NCI-H345 treated with DMSO at 0.1 percent for 48 hours (cell line): ENCODE measurements at regions not wholly inside any gene's neighbourhood (a gene's known extent, or its start where the extent isn't known, plus 50 kb on each side); places are given as distances from the start of the nearest gene placed in this dataset.

Source experiments
- DNase-seq: peaks from one replicate; lab custom pipeline; 2025; ENCODE audit not compliant: unreplicated experiment; lab: John Stamatoyannopoulos, UW

DNA sequence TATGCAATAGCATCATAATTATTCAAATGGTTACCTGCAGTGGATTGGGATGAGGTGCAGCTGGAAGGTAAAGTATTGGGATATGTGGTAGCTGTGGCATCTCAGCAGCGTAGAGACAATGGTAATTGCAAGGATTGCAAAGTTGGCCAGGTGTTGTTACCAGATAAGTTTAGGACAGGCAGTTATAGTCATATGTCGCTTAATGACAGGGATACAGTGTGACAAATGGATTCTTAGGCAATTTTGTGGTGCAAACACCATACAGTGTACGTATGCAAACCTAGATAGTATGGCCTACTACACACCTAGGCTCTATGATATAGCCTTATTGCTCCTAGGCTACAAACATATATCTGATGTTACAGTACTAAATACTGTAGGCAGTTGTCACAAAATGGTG, 163.5 kb upstream of the LYZL2 start:
- no peak for DNase-seq

DNA sequence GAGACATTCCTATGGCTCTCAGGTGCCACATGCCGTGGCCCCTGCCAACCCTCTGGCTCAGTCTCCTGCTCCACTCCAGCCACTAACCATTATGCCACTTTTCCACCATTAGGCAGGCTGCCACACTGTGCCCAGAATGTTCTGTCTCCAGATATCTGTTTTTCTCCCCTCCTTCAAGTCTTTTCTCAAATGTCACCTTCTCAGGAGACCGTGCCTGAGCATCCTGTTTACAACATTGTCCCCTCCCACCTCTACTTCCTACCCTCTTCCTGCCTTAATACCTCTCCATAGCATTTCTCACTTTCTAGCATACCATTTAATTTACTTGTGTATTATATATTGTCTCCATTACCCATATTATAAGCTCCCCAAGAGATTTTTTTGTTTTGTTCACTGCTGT, 162.5 kb upstream of the LYZL2 start:
- DNase-seq, result no peak

DNA sequence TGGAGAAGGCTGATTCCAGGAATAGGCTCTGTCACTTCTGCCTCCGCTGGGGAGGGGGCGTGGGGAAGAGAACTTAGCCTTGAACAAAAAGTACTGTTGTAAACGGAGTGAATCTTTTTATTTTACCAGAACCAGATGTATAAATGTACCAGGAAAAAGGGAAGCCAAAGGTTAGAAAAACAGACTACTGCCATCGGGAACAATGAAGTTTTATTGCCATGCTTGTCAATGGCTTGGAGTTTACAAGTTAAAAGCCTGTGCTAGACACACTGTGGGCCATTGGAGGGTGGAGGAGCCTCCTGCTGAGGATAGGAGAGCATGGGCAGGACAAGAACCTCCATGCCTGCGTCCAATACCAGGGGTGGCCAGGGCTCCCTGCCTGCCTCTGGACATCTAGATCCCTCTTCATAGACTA, 161.7 kb upstream of the LYZL2 start:
- no peak for DNase-seq

DNA sequence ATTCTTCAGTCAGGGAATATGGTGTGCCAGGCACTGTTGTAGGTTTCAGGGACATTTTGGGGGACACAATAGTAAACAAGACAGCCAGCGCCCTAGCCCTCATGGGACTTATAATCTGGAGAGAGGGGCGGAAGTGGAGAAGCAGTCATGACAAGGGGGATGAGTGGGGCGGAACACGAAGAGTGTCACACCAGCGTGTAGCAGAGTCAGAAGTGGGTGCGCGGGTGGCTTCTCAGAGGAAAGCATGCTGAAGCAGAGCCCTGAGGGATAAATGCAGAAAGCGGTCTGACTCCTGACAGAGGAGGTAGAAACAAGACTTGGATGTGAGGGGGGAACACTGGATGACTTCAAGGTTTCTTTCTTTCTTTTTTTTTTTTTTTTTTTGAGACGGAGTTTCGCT, 160.3 kb upstream of the LYZL2 start:
- no peak for DNase-seq

DNA sequence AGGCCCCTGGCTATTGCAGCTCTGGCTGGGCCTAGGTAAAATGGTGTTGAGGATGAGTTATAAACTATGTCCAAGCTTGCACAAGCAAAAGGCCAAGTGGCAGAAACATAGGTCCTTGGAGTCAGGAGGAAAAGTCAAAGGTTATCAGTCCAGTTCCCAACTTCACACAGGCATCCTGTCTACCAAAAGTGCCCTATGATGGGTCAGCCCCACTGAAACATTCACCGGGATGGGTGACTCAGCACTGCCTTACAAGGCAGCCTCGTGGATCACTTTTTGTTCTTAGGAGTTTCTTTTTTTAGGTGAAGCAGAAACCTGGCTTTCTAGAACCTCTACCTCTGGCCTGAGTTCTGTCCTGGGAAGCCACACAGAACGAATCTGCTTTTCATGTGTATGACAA, 158.8 kb upstream of the LYZL2 start:
- no peak for DNase-seq

DNA sequence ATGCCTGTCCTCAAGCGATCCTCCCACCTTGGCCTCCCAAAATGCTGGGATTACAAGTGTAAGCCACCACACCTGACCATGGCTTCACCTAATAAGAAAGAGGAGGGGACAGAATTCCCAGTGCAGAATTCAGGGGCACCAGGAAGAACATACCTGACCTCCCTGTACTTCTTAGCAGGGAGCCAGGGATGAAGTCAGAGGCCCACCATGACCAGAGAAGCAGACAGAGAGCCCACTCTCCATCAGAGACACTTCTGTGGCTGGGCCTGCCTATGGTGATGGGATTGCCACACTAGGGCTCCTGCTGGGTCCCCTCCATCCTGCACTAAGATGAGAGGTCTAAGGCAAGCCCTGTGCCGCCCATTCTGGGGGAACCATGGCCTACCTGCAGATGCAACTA, 157.4 kb upstream of the LYZL2 start:
- DNase-seq, result no peak

DNA sequence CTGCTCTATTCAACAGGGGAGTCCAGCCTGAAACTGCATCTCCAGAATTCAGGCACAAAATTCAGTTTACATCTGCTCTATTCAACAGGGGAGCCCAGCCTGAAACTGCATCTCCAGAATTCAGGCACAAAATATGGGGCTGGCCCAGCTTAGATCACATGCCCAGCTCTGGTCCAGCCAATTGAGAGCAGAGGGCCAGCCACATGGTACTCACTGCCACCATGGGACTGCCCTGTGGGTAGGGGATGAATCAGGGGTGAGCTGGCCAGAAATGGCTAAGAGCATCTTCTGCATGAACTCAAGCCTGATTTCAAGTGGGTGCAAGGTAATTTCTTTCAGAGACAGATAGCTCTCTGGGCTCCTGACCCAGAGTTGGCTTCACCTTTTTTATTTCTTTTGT, 156.6 kb upstream of the LYZL2 start:
- DNase-seq, result no peak

DNA sequence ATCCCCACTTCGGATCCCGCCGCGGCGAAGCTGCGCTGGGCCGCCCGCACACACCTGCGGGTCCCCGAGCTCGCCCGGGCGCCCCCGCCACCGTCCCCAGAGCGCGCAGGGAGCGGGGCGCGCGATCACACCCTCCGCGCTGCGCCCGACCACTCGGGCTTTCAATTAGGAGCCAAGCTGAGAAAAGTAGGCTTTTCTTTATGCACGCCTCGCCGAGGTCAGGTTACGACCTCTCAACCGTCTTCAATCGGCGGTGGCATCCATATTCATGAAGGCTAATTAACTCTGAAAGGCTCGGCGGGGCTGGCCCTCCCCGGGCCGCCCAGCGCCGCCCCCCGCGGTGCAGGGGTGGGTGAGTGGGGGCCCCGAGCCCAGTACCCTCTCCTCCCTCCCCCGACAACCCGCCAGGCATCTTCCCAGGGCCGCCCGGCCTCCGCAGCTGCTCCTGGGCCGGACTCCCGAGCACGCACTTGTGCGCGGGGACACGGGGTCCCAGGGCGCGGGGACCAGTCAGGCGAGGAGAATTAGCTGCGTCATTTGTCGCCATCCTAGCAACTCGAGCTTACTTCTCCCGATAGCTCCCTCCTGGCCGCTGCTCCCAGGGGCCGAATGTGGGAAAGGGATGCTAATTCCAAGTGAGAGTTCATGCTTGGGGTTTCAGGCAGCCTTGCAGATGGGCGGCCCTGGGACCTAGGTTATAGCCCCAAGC, 155.5 kb upstream of the LYZL2 start:
- DNase-seq, result peak; percentile 7

DNA sequence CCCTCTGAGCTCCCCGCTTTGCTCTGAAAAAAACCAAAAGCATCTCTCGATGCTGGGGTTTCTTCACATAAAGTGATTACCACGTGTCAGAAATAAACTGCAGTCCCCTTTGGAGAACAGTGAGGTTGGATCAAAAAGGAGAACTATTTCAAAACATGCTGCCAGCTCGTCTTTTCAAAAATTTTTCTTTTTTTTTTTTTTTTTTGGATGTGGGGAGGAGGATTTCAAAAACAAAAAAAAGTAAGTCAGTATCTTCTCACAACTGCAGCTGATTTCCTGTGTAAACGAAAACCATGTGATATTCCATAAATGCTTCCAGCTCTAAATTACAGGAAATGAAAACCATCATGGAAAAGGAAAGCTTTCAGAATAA, 155.0 kb upstream of the LYZL2 start:
- DNase-seq, result no peak

DNA sequence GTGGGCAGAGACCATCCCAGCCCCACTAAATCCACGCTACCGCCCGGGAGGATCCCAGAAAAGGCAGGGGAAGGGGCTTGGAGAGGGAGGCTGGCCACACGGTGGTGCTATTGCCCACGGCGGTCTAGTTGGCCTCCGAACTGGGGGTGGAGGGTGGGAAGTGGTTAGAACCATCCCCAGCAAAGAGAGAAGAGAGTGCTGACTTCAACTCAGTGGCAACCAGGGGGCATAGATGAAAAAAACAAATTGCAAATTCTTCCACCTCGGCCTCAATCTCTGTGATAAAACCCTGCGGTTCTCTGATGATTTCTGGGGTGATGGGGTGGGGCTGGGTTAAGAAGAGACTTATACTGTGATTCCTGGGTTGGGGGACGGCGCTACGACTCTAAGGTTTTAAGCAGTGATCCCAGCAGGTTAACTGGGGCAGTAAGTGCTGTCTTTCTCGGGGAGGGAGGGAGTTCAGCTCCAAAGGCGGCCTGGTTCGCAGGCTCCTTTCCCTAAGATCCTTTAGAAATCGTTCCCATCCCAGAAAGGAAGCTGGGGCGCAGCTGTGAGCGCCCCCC, 154.5 kb upstream of the LYZL2 start:
- peak; percentile 46 for DNase-seq

DNA sequence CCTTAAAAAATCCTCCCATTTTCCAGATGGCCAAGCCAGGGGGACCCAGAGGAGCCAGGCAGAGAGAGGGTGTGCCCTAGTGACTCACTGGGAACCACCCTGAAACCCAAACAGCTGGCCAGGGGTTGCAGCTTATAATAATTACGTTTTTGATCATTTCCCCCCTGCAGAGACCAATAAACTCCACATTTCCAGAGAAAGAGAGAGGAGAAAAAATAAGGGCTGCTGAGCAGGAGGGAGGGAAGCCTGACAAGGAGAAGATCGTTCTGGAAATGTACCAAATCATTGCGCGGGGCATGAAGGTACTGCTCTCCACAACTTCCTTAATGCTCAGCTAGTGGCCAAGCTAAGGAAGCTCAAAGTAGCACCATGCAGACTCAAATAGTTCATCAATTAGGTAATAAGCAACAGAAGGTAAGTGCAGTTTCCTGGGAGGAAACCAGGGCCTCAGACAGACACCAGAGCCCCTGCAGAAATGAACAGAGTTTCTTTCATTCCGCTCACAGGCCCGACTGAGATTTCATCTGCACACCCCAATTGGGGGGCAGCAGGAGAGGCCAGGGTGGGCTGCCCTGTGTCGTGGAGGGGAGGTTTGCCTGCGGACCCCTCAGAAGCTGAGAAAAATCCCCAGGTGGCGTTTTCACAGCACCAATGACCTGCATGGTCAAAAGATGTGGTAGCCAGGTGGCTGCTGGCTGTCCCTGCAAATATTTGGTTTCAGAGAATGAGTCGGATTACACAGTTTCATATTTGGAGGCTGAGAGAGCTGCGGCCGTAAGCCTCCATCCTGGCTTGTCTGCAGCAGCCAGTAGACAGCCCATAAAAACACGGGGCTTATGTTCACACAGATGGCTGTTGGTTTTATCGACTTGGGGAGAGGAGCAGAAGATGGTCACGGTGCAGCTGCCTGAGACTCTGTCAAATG, 153.2 kb upstream of the LYZL2 start:
- DNase-seq, result no peak

DNA sequence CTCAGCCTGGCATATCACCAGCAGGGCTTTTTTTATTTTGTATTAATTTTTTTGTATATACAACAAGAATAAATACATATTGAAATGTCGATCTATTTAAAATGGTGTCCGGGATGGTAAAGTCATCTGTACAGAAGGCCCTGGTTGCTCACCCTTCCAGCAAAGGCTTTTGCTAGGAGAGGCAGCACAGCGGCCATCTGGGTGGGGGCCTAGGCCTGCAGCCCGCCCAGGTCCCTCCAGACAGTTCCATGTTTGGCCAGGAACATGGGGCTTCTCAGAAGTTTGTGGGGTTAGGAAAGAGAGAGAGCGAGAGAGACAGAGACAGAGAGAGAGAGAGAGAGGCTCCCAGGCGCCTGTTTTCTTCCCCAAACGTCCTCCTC, 152.6 kb upstream of the LYZL2 start:
- no peak for DNase-seq

DNA sequence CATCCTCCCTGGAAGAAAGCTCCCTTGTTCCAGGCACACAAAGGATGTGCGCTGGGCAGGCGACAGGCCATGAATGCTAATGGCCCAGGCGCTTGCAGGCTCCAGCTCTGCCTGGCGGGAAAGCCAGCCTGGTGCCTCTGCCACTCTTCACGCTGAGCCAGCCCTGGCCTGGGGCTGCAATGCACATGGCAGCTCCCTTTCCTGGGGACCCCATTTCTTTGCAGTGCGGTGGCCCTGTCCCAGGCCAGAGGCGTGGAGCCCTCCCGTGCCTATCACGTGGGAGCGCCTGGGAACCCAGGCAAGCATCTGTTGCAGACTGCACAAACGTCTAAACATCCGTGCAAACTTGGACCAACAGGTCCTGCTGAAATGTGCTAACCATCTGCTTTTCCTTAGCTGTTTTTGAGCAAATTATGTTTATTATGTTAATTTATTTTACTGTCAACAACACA, 152.1 kb upstream of the LYZL2 start:
- DNase-seq, result no peak

DNA sequence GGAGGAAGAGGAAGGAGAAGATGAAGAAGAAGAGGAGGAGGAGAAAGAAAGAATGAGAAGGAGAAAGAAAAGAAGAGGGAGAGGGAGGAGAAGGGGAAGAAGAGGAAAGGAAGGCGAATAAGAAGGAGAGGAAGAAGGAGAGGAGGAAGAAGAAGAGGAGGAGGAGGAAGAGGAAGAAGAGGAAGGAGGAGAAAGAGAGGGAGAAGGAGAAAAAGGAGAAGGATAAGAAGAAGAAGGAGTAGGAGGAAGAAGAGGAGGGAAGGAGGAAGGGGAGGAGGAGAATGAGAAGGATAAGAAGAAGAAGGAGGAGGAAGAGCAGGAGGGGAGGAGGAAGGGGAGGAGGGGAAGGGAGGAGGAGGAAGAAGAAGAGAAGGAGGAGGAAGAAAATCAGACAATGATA, 149.2 kb upstream of the LYZL2 start:
- no peak for DNase-seq

DNA sequence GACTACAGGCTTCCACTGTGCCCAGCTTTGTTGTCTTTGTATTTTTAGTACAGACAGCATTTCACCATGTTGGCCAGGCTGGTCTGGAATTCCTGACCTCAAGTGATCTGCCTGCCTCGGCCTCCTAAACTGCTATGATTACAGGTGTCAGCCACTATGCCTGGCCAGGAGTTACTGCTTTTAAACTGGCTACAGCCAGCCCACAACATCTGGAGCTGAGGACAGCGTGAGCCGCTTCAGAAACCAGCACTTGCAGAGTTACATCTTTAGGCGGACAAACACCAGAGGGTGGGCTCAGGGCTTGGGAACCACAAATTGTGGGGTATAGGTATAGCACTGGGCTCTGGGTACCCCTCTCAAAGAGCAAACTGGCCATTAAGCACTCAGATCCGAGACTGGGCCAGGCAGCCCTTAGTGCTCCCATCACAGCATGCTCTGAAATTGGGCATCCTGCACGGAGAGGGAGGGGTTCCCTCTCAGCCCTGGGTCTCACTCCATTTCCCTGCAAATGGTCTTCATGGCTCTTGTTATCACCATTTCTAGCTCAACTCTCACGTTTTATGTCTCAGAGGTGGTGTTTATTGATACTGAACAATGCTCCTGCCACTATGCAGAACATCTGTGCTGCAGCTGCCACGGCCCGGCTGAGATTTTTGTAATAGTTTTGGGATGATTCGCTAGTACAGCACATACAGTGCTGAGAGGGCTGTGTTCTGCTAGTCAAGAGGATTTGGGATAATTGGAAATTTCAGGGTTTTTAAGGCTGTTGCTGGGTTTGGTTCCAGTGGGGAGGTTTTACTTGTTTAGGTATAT, 146.4 kb upstream of the LYZL2 start:
- DNase-seq, result no peak

DNA sequence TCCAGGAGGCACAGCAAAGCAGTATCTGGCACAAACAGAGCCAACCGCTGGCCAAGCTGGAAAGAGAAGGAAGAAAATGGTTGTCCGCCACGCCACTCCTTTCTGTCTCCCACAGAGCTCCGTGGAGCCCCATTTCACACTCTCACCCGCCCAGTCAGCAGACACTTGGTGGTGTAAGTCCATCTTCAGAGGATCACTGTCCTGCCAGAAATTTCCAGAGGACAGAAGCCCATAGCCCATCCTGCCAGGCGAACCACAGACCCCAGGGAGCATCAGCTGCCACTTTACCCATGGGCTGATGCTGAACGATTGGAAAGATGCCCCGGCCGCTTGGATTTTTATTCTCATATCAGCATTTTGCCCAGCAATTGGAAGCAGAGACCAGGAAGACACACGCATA, 144.7 kb upstream of the LYZL2 start:
- no peak for DNase-seq

DNA sequence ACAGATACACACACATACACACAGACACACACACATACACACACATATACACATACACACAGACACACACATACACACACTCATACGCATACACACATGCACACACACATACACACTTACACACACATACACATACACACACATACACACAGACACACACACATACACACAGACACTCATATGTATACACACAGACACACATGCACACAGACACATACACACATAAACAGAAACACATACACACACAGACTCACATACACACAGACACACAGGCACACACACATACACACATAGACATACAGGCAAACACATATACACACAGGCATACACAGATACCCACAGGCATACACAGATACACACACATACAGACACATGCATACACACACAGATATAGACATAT, 143.9 kb upstream of the LYZL2 start:
- no peak for DNase-seq

DNA sequence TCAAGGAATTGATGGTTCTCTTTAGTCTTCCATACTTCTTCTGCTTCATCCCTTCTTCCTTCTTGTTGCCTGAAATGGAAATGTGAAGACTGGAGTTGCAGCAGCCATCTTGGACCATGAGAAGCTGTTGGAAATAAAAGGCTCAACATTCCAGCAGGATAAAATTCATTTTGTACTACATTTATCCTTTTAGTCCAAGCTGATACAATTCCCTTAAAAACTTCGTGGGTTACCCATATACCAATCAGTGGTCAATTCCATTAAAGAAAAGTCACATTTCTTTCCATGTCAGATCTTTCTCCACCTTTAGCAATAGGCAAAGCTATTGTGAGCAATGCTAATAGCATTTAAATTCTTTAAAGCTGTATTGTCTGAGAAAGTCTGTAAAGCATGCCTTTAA, 141.3 kb upstream of the LYZL2 start:
- DNase-seq, result no peak

DNA sequence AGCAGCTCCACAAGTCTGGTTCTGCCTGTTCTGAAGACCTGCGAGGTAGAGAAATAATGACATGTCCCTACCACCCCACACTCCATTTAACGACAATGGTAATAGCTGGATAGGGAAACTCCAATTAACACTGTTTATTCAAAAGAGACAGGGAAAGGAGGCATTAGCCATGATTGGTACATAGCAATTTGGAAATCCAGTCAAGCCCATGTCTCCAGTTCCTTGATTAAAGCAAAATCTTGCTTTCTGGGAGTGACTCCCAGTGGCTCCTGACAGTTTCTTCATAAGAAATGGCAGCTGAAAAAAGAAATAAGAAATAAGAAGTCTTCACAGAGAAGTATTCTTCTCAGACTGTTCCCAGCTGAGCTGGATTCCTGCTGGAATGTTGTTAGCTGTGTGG, 140.7 kb upstream of the LYZL2 start:
- no peak for DNase-seq

DNA sequence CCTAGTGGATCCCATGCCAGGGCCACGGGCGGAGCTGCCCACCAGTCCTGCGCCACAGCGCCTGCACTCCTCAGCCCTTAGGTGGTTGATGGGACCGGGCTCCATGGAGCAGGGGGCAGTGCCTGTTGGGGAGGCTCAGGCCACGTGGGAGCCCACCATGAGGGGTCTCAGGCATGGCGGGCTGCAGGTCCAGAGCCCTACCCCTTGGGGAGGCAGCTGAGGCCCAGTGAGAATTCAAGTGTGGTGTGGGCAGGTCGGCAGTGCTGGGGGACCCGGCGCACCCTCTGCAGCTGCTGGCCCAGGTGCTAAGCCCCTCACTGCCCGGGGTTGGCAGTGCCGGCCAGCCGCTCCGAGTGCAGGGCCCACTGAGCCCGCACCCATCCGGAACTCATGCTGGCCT, 139.8 kb upstream of the LYZL2 start:
- DNase-seq, result no peak

DNA sequence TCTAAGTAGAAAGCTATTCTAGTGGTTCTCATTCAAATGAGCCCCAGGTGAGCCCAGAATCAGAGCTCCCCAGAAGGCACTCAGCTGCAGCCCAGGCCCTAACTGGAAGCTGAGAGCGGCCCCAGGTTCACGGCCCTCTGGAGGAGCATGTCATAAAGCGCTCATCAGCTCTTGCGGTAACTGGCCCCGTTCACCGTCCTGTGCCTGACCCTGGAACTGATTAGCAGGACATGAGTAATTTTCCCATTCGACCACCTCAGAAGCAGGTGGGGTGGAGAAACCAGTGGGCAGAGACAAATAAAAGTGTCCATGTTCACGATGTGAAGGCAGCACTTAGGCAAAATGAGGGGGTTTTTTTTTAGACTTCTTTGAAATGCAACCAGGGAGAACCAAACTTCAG, 136.1 kb upstream of the LYZL2 start:
- no peak for DNase-seq
